Liver (tissue), 7 donors: ENCODE measurements at regions not wholly inside any gene's neighbourhood (a gene's known extent, or its start where the extent isn't known, plus 50 kb on each side); places are given as distances from the start of the nearest gene placed in this dataset.

Experiments used
- DNase-seq: peaks from one replicate; pipeline ENCODE4 v3.0.0-alpha.2; 2017; ENCODE audit warnings: low spot score
- H3K27ac ChIP-seq, 2 donors: one replicate each; pipeline ENCODE4 v1.7.0; 2013; ENCODE audit warnings: inconsistent platforms in 2 of 2, low read length in 2 of 2, control low read depth in 1 of 2, low read depth in 1 of 2, mild to moderate bottlenecking in 1 of 2
- H3K27me3 ChIP-seq, 4 donors: one replicate each; pipeline versions ENCODE4 v1.6.1 to v1.7.0; 2013; ENCODE audit warnings: low read length in 3 of 4, inconsistent platforms in 1 of 4, mild to moderate bottlenecking in 1 of 4, moderate library complexity in 1 of 4; ENCODE audit not compliant: control insufficient read depth in 4 of 4, insufficient read depth in 4 of 4
- H3K36me3 ChIP-seq, 4 donors: one replicate each; pipeline versions ENCODE4 v1.6.1 to v1.7.0; 2013; ENCODE audit warnings: low read length in 3 of 4, mild to moderate bottlenecking in 3 of 4, low read depth in 1 of 4, moderate library complexity in 1 of 4; ENCODE audit not compliant: control insufficient read depth in 4 of 4, insufficient read depth in 3 of 4
- H3K4me1 ChIP-seq, 4 donors: one replicate each; pipeline versions ENCODE4 v1.6.1 to v1.7.0; 2013; ENCODE audit warnings: low read length in 3 of 4, mild to moderate bottlenecking in 3 of 4, moderate library complexity in 1 of 4; ENCODE audit not compliant: control insufficient read depth in 4 of 4, insufficient read depth in 4 of 4
- H3K4me3 ChIP-seq, 3 donors: one replicate each; pipeline versions ENCODE4 v1.6.1 to v1.7.0; 2013; ENCODE audit warnings: low read length in 3 of 3, control low read depth in 1 of 3, low read depth in 1 of 3, mild to moderate bottlenecking in 1 of 3
- H3K9ac ChIP-seq, 2 donors: one replicate each; pipeline ENCODE4 v1.7.0; 2013; ENCODE audit warnings: low read length in 2 of 2, mild to moderate bottlenecking in 2 of 2, moderate library complexity in 2 of 2, control low read depth in 1 of 2, low read depth in 1 of 2
- H3K9me3 ChIP-seq, 4 donors: one replicate each; pipeline versions ENCODE4 v1.6.1 to v1.7.0; 2013; ENCODE audit warnings: low read length in 3 of 4; ENCODE audit not compliant: control insufficient read depth in 4 of 4
- EGR1 ChIP-seq, 2 donors: IDR thresholded peaks; 2 replicates each; pipeline ENCODE4 v1.6.1; 2016 to 2018; ENCODE audit warnings: antibody characterized with exemption in 2 of 2, low read depth in 2 of 2
- FOXA1 ChIP-seq: IDR thresholded peaks from 2 replicates; pipeline ENCODE4 v1.6.1; 2016; ENCODE audit warnings: antibody characterized with exemption
- FOXA2 ChIP-seq: IDR thresholded peaks from 2 replicates; pipeline ENCODE4 v1.6.1; 2016; ENCODE audit warnings: antibody characterized with exemption
- GABPA ChIP-seq, 2 donors: IDR thresholded peaks in 1 of 2; conservative IDR thresholded peaks in 1 of 2; 2 replicates each; pipeline ENCODE4 v1.6.1; 2016; ENCODE audit warnings: antibody characterized with exemption in 2 of 2, mild to moderate bottlenecking in 1 of 2, moderate library complexity in 1 of 2
- HNF4A ChIP-seq, 2 donors: conservative IDR thresholded peaks; 2 replicates each; pipeline ENCODE4 v1.6.1; 2016; ENCODE audit warnings: antibody characterized with exemption in 2 of 2, mild to moderate bottlenecking in 2 of 2
- JUND ChIP-seq, 2 donors: IDR thresholded peaks; 2 replicates each; pipeline ENCODE4 v1.6.1; 2016; ENCODE audit warnings: antibody characterized with exemption in 2 of 2
- NR2F2 ChIP-seq: IDR thresholded peaks from 2 replicates; pipeline ENCODE4 v1.6.1; 2016; ENCODE audit warnings: antibody characterized with exemption
- RAD21 ChIP-seq, 2 donors: IDR thresholded peaks; 2 replicates each; pipeline ENCODE4 v1.6.1; 2016; ENCODE audit warnings: antibody characterized with exemption in 2 of 2, mild to moderate bottlenecking in 2 of 2
- RXRA ChIP-seq, 2 donors: IDR thresholded peaks; 2 replicates each; pipeline ENCODE4 v1.6.1; 2017 to 2018; ENCODE audit warnings: antibody characterized with exemption in 2 of 2, mild to moderate bottlenecking in 1 of 2
- SP1 ChIP-seq: IDR thresholded peaks from 2 replicates; pipeline ENCODE4 v1.6.1; 2018; ENCODE audit warnings: antibody characterized with exemption, mild to moderate bottlenecking
- TAF1 ChIP-seq: conservative IDR thresholded peaks from 2 replicates; pipeline ENCODE4 v1.6.1; 2016; ENCODE audit warnings: antibody characterized with exemption, mild to moderate bottlenecking
- YY1 ChIP-seq: IDR thresholded peaks from 2 replicates; pipeline ENCODE4 v1.6.1; 2016; ENCODE audit warnings: antibody characterized with exemption, mild to moderate bottlenecking
- WGBS: extraction: QIAGEN DNeasy Blood & Tissue Kit; methylation state at CpG from one replicate; pipeline ENCODE4 v1.1.7; 2013; 5-methylcytosine and 5-hydroxymethylcytosine counted together
- TF ChIP-seq, protein P1 (sequence below): IDR thresholded peaks from 2 replicates; pipeline ENCODE4 v1.6.1; 2016; ENCODE audit warnings: antibody characterized with exemption
- TF ChIP-seq, protein P2 (sequence below): IDR thresholded peaks from 2 replicates; pipeline ENCODE4 v1.6.1; 2016; ENCODE audit warnings: antibody characterized with exemption
- TF ChIP-seq, protein P3 (sequence below): IDR thresholded peaks from 2 replicates; pipeline ENCODE4 v1.6.1; 2016; ENCODE audit warnings: antibody characterized with exemption
- donor health status: healthy.
- donor health status: healthy.
- donor health status: healthy.
- donor health status: healthy.

DNA sequence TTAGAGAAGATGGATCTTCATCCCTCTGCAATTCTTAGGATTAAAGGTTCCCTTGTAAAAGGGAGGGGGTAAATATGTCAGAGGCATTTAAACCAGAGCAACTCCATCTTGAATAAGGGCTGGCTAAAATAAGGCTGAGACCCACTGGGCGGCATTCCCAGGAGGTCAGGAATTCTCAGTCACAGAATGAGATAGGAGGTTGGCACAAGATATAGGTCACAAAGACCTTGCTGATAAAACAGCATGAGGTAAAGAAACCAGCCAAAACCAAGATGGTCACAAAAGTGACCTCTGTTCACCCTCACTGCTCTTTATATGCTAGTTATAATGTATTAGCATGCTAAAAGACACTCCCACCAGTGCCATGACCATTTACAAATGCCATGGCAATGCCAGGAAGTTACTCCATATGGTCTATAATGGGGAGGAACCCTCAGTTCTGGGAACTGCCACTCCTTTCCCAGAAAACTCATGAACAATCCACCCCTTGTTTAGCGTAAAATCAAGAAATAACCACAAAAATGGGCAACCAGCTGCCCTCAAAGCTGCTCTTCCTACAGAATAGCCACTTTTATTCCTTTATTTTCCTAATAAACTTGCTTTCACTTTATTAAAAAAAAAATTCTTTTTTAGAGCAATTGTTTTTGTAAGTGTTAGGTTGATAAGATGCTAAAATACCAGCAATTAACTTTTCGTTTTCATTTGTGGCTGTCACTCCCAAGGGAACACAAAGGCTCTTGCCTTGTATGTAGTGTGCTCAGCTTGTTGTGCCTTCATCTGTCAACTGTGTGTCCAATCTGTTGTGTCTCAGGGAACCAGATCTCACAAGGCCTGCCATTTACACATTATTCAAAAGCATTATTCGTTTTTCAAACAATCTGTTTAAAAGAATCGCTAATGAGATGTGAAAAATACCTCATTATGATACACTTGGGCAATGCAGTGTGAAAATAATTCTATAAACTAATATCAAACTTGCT, 205.2 kb upstream of the RGPD4 start:
- Histone ChIP-seq H3K27me3 (no peaks in the 10 kb centered on the region), H3K4me1 (no peaks in the 10 kb centered on the region), H3K9me3 (no peaks in the 10 kb centered on the region), H3K36me3 (no peaks in the 10 kb centered on the region), H3K27ac (no peak overlapping the region), H3K9ac (no peak overlapping the region), H3K4me3 (no peak overlapping the region)
- WGBS, result 69% methylated on average over 5 of the region's 5 CpGs
- no peak for DNase-seq
- TF ChIP-seq TAF1 (no peak), GABPA (IDR thresholded peaks at IDR 0.05 in 1 of 2, conservative IDR thresholded peaks at IDR 0.05 in 1 of 2) (no peak), YY1 (peak; percentile 15), HNF4A (conservative IDR thresholded peaks at IDR 0.05) (no peak), SP1 (no peak), RXRA (IDR thresholded peaks at IDR 0.05) (peak in 1 of 2 donors; percentile 19), JUND (IDR thresholded peaks at IDR 0.05) (no peak), RAD21 (IDR thresholded peaks at IDR 0.05) (no peak), FOXA2 (no peak), NR2F2 (no peak)
- TF ChIP-seq, protein P1, sequence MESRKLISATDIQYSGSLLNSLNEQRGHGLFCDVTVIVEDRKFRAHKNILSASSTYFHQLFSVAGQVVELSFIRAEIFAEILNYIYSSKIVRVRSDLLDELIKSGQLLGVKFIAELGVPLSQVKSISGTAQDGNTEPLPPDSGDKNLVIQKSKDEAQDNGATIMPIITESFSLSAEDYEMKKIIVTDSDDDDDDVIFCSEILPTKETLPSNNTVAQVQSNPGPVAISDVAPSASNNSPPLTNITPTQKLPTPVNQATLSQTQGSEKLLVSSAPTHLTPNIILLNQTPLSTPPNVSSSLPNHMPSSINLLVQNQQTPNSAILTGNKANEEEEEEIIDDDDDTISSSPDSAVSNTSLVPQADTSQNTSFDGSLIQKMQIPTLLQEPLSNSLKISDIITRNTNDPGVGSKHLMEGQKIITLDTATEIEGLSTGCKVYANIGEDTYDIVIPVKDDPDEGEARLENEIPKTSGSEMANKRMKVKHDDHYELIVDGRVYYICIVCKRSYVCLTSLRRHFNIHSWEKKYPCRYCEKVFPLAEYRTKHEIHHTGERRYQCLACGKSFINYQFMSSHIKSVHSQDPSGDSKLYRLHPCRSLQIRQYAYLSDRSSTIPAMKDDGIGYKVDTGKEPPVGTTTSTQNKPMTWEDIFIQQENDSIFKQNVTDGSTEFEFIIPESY, result no peak
- TF ChIP-seq, protein P2, sequence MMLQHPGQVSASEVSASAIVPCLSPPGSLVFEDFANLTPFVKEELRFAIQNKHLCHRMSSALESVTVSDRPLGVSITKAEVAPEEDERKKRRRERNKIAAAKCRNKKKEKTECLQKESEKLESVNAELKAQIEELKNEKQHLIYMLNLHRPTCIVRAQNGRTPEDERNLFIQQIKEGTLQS, result no peak

DNA sequence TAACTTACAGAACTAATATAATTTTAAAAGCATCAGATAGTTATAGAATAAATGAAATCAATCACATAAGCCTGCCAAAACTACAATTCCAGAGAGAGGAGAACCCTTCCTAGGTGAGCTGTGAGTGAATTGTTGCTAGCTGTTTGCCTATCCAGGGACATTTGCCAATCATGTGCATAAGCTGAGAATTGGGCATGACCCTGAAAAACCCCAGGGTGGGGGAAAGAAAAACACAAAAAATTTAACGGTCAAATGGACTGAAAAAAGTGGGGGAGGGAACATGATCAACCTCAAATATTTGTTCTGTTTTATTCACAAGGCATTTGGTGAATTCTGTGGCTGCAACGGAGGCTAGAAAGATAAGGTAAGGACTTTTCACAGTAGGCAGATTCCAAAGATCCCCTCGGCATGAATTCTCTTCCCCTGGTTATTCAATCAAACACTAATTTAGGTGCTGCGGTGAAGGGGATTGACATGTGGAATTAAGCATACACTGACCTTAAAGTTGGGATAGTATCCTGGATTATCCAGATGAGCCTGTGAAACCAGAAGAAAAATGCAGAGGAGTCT, 203.9 kb upstream of the RGPD4 start:
- Histone ChIP-seq H3K4me1 (no peaks in the 10 kb centered on the region), H3K9me3 (peaks cover 0 to 4% (median under 1%) of the 10 kb centered on the region in 4 donors), H3K27me3 (no peaks in the 10 kb centered on the region), H3K9ac (no peak overlapping the region), H3K36me3 (no peaks in the 10 kb centered on the region), H3K27ac (no peak overlapping the region), H3K4me3 (no peak overlapping the region)
- DNase-seq, result no peak
- 32% methylated on average over 4 of the region's 4 CpGs for WGBS
- TF ChIP-seq NR2F2 (no peak), FOXA1 (no peak), YY1 (peak; percentile 49), JUND (IDR thresholded peaks at IDR 0.05) (peak in 1 of 2 donors; percentile 45), EGR1 (IDR thresholded peaks at IDR 0.05; ENCODE audit: low read depth in 2 of 2) (no peak), RXRA (IDR thresholded peaks at IDR 0.05) (peak in 1 of 2 donors; percentile 86), HNF4A (conservative IDR thresholded peaks at IDR 0.05) (peak in 1 of 2 donors; percentile 53)
- TF ChIP-seq, protein P3, sequence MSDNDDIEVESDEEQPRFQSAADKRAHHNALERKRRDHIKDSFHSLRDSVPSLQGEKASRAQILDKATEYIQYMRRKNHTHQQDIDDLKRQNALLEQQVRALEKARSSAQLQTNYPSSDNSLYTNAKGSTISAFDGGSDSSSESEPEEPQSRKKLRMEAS, result no peak
- TF ChIP-seq, protein P1, result peak; percentile 52
